Chondrocyte (in vitro differentiated cells): ENCODE measurements at regions not wholly inside any gene's neighbourhood (a gene's known extent, or its start where the extent isn't known, plus 50 kb on each side); places are given as distances from the start of the nearest gene placed in this dataset.

Experiments
- DNase-seq: peaks from one replicate; pipeline ENCODE4 v3.0.0; 2021; ENCODE audit warnings: mixed read lengths, low spot score
- H3K27ac Mint-ChIP-seq: one replicate; pipeline ENCODE4 v1.8.0; 2021; ENCODE audit warnings: mild to moderate bottlenecking, moderate library complexity, mixed read lengths; ENCODE audit not compliant: unreplicated experiment
- H3K27me3 Mint-ChIP-seq: 2 replicates; pipeline ENCODE4 v1.8.0; 2021; ENCODE audit warnings: low read depth, mixed read lengths
- H3K36me3 Mint-ChIP-seq: 2 replicates; pipeline ENCODE4 v1.8.0; 2021; ENCODE audit warnings: low read depth, mixed read lengths
- H3K4me1 Mint-ChIP-seq: 2 replicates; pipeline ENCODE4 v1.8.0; 2021; ENCODE audit warnings: low read depth, mild to moderate bottlenecking, mixed read lengths
- H3K4me3 Mint-ChIP-seq: one replicate; pipeline ENCODE4 v1.8.0; 2021; ENCODE audit warnings: mild to moderate bottlenecking, moderate library complexity, mixed read lengths; ENCODE audit not compliant: unreplicated experiment
- H3K9me3 Mint-ChIP-seq: 2 replicates; pipeline ENCODE4 v1.8.0; 2021; ENCODE audit warnings: low read depth, mixed read lengths
- CTCF ChIP-seq: fragments of 200-600 bp; sonication (generic); IDR thresholded peaks from 2 replicates; pipeline ENCODE4 v1.5.0; 2021; ENCODE audit warnings: antibody characterized with exemption, mild to moderate bottlenecking, moderate library complexity

DNA sequence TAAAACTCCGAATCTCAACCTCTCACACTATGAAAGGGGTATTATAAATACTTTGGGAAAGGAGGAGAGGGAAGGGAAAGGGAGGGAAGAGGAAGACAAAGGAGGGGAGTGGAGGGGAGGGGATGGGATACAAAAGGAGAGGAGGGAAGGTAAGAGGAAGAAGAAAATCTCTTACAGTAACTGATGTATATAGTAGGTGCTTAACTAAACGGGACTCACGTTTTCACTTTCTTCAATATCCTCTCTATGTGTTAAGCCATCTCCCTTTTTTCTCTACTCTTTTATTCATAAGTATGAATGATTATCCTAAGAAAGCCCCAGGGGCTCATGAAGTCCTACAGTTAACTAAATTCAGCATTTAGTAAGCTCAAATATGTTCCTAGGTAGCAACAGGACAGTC, 729.6 kb upstream of the NR2F2 start:
- H3K36me3 Mint-ChIP-seq: no peaks in the 10 kb centered on the region
- no peaks in the 10 kb centered on the region for H3K27me3 Mint-ChIP-seq
- no peak overlapping the region for H3K27ac Mint-ChIP-seq
- peaks cover 31% of the 10 kb centered on the region for H3K4me1 Mint-ChIP-seq
- peaks cover 10% of the 10 kb centered on the region for H3K9me3 Mint-ChIP-seq
- no peak overlapping the region for H3K4me3 Mint-ChIP-seq
- DNase-seq: no peak
- TF ChIP-seq CTCF: no peak

- Mint-ChIP-seq H3K27me3 (no peaks in the 10 kb centered on the region), H3K4me3 (no peak overlapping the region), H3K4me1 (peaks cover 34% of the 10 kb centered on the region), H3K36me3 (no peaks in the 10 kb centered on the region), H3K27ac (no peak overlapping the region), H3K9me3 (peaks cover 10% of the 10 kb centered on the region)
- TF ChIP-seq CTCF: no peak
- DNase-seq: no peak
Measured at GRCh38 chr15:95601525-95601924, 729.0 kb upstream of the NR2F2 start.

GRCh38 chr15:95603802-95604201, 726.7 kb upstream of the NR2F2 start:
- no peaks in the 10 kb centered on the region for H3K27me3 Mint-ChIP-seq
- no peak for TF ChIP-seq CTCF
- H3K4me1 Mint-ChIP-seq: peaks cover 35% of the 10 kb centered on the region
- peak overlapping the region; percentile 71 for H3K27ac Mint-ChIP-seq
- H3K4me3 Mint-ChIP-seq: no peak overlapping the region
- H3K9me3 Mint-ChIP-seq: peaks cover 10% of the 10 kb centered on the region
- DNase-seq: no peak
- no peaks in the 10 kb centered on the region for H3K36me3 Mint-ChIP-seq

GRCh38 chr15:95604634-95605036, 725.9 kb upstream of the NR2F2 start:
- TF ChIP-seq CTCF: no peak
- Mint-ChIP-seq H3K4me3 (no peak overlapping the region), H3K9me3 (peaks cover 10% of the 10 kb centered on the region), H3K27ac (peak overlapping the region; percentile 71), H3K36me3 (no peaks in the 10 kb centered on the region), H3K4me1 (peaks cover 41% of the 10 kb centered on the region), H3K27me3 (no peaks in the 10 kb centered on the region)
- DNase-seq: no peak

DNA sequence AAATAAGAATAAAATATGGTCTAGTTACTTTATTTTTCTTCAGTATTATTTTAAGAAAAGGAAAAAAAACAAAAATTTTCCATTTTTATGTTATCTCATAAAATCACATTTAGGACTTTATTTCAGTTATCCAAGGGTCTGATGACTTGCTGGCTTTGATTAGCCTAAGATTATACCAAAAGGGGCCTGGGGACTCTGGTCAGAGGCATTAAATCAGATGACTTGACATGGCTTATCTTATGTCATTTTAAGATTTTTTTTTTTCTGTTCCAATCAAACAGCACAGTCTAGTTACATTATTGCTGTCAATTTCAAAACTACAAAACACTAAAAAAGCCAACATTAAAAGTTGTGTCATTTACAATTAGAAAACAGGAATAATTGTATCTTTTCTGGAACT, 725.4 kb upstream of the NR2F2 start:
- peak overlapping the region; percentile 71 for H3K27ac Mint-ChIP-seq
- H3K36me3 Mint-ChIP-seq: no peaks in the 10 kb centered on the region
- no peak for TF ChIP-seq CTCF
- H3K4me3 Mint-ChIP-seq: no peak overlapping the region
- H3K4me1 Mint-ChIP-seq: peaks cover 41% of the 10 kb centered on the region
- peaks cover 9% of the 10 kb centered on the region for H3K9me3 Mint-ChIP-seq
- H3K27me3 Mint-ChIP-seq: no peaks in the 10 kb centered on the region
- no peak for DNase-seq
